ENCODE measurements at regions not wholly inside any gene's neighbourhood (a gene's known extent, or its start where the extent isn't known, plus 50 kb on each side); places are given as distances from the start of the nearest gene placed in this dataset.

GRCh38 chr13:106797081-106797640 lies 229.2 kb upstream of the ARGLU1 start:
- no peak for DNase-seq (ENCODE audit: extremely low spot score)
- POLR2A ChIA-PET = no interaction called here
- CTCF ChIA-PET = interaction anchor here (1.3 kb wide), 1 partner anchor 11 kb away, joined by 3 read pairs; no protein-coding TSS in a partner anchor
- TF ChIP-seq CTCF (IDR thresholded peaks at IDR 0.05; ENCODE audit: control extremely low read depth, extremely low read depth, low read depth, missing control alignments) = no peak

DNA sequence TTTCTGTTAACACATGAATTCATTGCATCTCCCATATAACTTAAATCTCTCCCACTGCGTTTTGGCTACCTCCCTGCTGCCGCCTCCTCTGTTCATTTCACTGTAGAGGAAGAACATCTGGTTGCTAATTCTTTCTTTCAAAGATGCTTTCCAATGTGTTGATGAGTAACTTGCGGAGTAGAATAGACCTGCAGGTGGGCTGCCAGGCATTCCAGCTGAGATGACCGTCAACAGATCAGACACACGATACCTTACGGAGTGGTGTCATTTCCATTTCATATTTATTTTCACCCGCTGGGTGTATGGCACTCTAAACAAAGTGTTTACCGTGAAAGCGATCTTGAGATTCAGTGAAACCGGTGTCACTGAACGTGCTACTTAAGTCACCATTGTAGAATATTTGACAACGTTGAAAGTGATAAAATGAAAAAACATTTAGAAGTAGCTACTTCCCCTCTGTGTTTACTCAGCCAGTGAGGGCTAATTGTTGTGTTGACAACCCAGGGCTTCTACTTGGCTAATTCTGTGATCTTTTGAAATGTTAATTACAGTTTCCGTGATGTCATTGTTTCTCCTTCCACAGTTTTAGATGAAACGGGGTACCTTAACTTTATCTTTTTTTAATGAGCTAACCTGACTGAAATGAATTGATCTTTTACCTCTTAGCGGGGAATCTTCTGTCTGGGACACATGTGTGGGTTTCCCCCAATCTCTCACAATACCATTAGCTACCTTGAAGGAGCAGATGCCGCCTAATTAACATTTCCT lies 228.5 kb upstream of the ARGLU1 start:
- CTCF ChIA-PET = interaction anchor here (1.3 kb wide), 1 partner anchor 12 kb away, joined by 3 read pairs; no protein-coding TSS in a partner anchor
- DNase-seq (ENCODE audit: extremely low spot score) = no peak
- no peak for TF ChIP-seq CTCF (IDR thresholded peaks at IDR 0.05; ENCODE audit: control extremely low read depth, extremely low read depth, low read depth, missing control alignments)
- POLR2A ChIA-PET = no interaction called here

GRCh38 chr13:106795847-106796246 lies 227.9 kb upstream of the ARGLU1 start:
- TF ChIP-seq CTCF (IDR thresholded peaks at IDR 0.05; ENCODE audit: control extremely low read depth, extremely low read depth, low read depth, missing control alignments) = no peak
- ChIA-PET CTCF (no interaction called here), POLR2A (no interaction called here)
- DNase-seq (ENCODE audit: extremely low spot score) = no peak

DNA sequence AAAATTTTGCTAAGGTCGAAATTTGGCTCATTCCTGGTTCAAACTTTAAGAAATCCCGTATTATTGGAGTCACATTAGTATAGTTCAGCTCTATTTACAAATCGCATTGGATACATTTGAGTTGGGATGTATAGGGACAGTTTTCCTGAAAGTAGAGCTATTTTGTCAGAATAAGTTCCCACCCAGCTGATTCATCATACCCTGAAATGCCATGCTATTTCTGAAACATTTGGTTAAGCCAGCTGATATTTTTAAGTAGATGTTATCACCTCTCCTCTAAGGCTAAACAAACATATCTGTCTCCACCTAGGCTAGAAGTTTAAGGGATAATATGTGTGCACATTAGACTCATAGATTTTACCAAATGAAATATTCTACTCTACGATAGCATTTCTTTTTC lies 226.2 kb upstream of the ARGLU1 start:
- DNase-seq (ENCODE audit: extremely low spot score) = no peak
- no peak for TF ChIP-seq CTCF (IDR thresholded peaks at IDR 0.05; ENCODE audit: control extremely low read depth, extremely low read depth, low read depth, missing control alignments)
- ChIA-PET POLR2A (no interaction called here), CTCF (no interaction called here)

DNA sequence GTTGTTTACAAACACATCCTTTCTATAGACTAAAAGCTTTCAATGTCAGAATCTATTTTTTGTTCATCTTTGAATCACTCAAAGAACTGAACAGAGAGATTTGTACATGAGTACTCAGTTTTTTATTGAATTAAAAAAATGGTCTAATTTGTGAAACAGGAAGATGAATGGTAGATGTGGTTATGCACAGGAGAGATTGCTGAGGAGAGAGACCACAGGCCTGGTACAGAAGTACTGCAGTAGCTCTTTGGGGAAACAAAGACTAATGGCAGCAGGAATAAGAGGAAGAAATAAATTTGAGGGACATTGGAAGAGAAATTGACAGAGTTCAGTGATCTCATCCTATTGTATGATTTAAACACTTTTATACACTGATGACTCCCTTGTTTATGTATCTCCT lies 222.0 kb upstream of the ARGLU1 start:
- no peak for TF ChIP-seq CTCF (IDR thresholded peaks at IDR 0.05; ENCODE audit: control extremely low read depth, extremely low read depth, low read depth, missing control alignments)
- POLR2A ChIA-PET = no interaction called here
- CTCF ChIA-PET = no interaction called here
- DNase-seq (ENCODE audit: extremely low spot score) = no peak

DNA sequence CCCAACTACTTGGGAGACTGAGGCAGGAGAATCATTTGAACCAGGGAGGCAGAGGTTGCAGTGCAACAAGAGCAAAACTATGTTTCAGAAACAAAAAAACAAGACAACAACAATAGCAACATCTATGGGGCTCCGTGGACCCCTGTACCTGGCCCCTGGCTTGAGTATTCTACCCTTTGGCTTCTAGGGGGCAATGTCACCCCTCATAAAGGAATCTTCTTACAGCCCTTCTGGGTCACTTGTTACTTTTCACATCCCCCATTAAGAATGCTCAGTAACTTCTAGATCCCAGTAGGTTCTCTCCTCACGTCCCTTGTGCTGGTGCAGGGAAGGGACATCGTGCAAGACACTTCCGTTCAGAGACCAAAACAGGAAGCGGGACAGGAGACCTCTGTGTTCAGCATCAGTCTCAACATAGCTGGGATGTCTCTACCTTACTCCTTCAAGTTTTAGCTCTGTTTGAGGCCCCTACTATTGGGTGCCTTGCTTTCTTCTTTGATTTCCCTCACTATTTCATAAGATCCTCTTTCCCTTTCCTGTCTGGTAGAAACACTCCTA lies 218.1 kb upstream of the ARGLU1 start:
- no peak for TF ChIP-seq CTCF (IDR thresholded peaks at IDR 0.05; ENCODE audit: control extremely low read depth, extremely low read depth, low read depth, missing control alignments)
- no peak for DNase-seq (ENCODE audit: extremely low spot score)
- POLR2A ChIA-PET = no interaction called here
- CTCF ChIA-PET = no interaction called here
